ENCODE measurements at regions not wholly inside any gene's neighbourhood (a gene's known extent, or its start where the extent isn't known, plus 50 kb on each side); places are given as distances from the start of the nearest gene placed in this dataset.

DNA sequence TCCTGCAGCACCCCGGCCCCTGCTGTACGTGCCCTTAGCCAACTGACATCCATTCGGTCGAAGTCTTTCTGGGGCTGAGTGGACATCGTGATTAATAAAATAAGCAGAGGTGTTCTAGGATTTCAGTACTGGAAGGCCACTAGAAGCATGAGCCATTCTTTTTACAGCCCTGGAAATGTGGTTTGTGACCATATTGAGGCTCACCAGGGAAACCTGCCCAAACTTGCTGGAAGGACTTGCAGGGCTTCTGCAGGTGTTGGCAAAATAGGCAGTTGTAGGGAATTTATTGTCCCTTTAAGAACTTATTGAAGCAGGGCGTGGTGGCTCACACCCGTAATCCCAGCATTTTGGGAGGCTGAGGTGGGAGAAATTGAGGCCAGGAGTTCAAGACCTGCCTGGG lies 80.8 kb downstream of the DOP1B start:
- intact Hi-C loops (cut with micrococcal nuclease): no loop called here
- Histone ChIP-seq H3K27me3 (ENCODE audit: insufficient read depth, low read length) (no peaks in the 10 kb centered on the region), H4K20me1 (ENCODE audit: insufficient read depth) (no peaks in the 10 kb centered on the region), H3K9me3 (ENCODE audit: control insufficient read depth in 1 of 2, insufficient read depth in 1 of 2, low read depth in 1 of 2, low read length in 2 of 2) (no peaks in the 10 kb centered on the region), H3K36me3 (ENCODE audit: control insufficient read depth in 1 of 2, insufficient read depth in 2 of 2, low read length in 2 of 2) (0 out of 4 replicates have a peak, but pooled peaks cover 0 to 2% of the 10 kb centered on the region in 2 experiments), H3K79me2 (ENCODE audit: insufficient read depth, low read length) (no peaks in the 10 kb centered on the region), H3K4me3 (replicated peaks in 1 of 2; ENCODE audit: low read depth in 1 of 2, low read length in 2 of 2) (no peak overlapping the region), H3K9ac (ENCODE audit: low read length) (no peak overlapping the region), H3K4me1 (ENCODE audit: control insufficient read depth in 1 of 2, insufficient read depth in 2 of 2, low read length in 2 of 2) (peaks cover 13 to 16% of the 10 kb centered on the region in 2 experiments), H3K4me2 (ENCODE audit: low read length) (no peak overlapping the region), H3K27ac (ENCODE audit: low read depth, low read length) (no peak overlapping the region), H2AFZ (ENCODE audit: low read depth, low read length, poor library complexity, severe bottlenecking) (no peak overlapping the region), H3K9me2 (ENCODE audit: insufficient read depth) (no peaks in the 10 kb centered on the region)
- no peak for ATAC-seq
- TF ChIP-seq ATF3 (IDR thresholded peaks at IDR 0.05) (no peak), YY1 (IDR thresholded peaks at IDR 0.05; ENCODE audit: extremely low read depth, insufficient replicate concordance, low read depth, low read length) (no peak), EGR1 (IDR thresholded peaks at IDR 0.05; ENCODE audit: low read depth) (no peak), ZBTB33 (IDR thresholded peaks at IDR 0.05; ENCODE audit: extremely low read depth, insufficient replicate concordance, low read length) (no peak), EZH2 (IDR thresholded peaks at IDR 0.05) (no peak), POLR2AphosphoS5 (IDR thresholded peaks at IDR 0.05; ENCODE audit: low read depth, low read length) (no peak), EZH2phosphoT487 (IDR thresholded peaks at IDR 0.05; ENCODE audit: borderline replicate concordance) (no peak), ELF1 (IDR thresholded peaks at IDR 0.05; ENCODE audit: borderline replicate concordance, low read depth) (no peak)
- TF ChIP-seq, protein P1, sequence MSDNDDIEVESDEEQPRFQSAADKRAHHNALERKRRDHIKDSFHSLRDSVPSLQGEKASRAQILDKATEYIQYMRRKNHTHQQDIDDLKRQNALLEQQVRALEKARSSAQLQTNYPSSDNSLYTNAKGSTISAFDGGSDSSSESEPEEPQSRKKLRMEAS (IDR thresholded peaks at IDR 0.05): no peak
- ChIA-PET RAD21 (ENCODE audit: low non-redundant PET in 1 of 2, low total read pairs in 2 of 2, uncharacterized antibody in 2 of 2, unreplicated experiment in 2 of 2) (no interaction called here), CTCF (no interaction called here), POLR2A (no interaction called here)
- no peak for DNase-seq (ENCODE audit: low read depth, low spot score)
- BruUV-seq (replicated peaks): no TSS peak
